Mesodermal cell (in vitro differentiated cells): ENCODE measurements at regions not wholly inside any gene's neighbourhood (a gene's known extent, or its start where the extent isn't known, plus 50 kb on each side); places are given as distances from the start of the nearest gene placed in this dataset.

Experiments
- H3K27ac ChIP-seq: 2 replicates; pipeline ENCODE4 v1.7.0; 2013; ENCODE audit warnings: mild to moderate bottlenecking, low read depth, low read length, moderate library complexity; ENCODE audit not compliant: severe bottlenecking
- H3K36me3 ChIP-seq: 2 replicates; pipeline ENCODE4 v1.7.1; 2013; ENCODE audit warnings: mild to moderate bottlenecking, low read length, moderate library complexity; ENCODE audit not compliant: control insufficient read depth, insufficient read depth
- H3K4me1 ChIP-seq: one replicate; pipeline ENCODE4 v1.7.1; 2013; ENCODE audit warnings: mild to moderate bottlenecking, low read length; ENCODE audit not compliant: insufficient read depth, control insufficient read depth, poor library complexity, severe bottlenecking
- H3K4me3 ChIP-seq: 2 replicates; pipeline ENCODE4 v1.7.0; 2013; ENCODE audit warnings: low read length, control low read depth, mild to moderate bottlenecking; ENCODE audit not compliant: insufficient read depth, poor library complexity, severe bottlenecking; ENCODE audit errors: extremely low read depth
- H3K9me3 ChIP-seq: 2 replicates; pipeline ENCODE4 v1.7.1; 2013; ENCODE audit warnings: mild to moderate bottlenecking, low read length, moderate library complexity; ENCODE audit not compliant: control insufficient read depth
- WGBS, 2 experiments: methylation state at CpG; one replicate each; pipeline ENCODE4 v1.1.5; 2013; ENCODE audit warnings: missing lambda C conversion rate in 2 of 2; ENCODE audit not compliant: insufficient coverage in 2 of 2; 5-methylcytosine and 5-hydroxymethylcytosine counted together

DNA sequence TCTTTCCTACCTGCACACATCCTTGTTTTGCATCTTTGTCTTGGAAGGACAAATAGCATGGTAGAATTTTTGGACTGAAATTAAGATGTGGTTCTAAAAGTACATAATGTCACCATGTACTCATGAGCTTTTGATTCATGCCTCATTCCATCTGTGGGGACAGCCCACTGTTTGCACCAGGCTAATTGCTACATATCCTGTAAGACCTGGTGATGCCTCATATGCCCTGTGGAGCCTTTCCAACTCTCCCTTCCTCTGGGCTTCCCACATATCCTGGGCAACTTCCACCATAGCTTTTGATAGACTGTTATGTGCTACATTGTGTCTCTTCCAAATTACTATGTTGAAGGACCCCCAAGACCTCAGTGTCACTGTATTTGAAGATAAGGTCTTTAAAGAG lies 213.6 kb upstream of the PREP start:
- H3K4me1 ChIP-seq = no peaks in the 10 kb centered on the region

DNA sequence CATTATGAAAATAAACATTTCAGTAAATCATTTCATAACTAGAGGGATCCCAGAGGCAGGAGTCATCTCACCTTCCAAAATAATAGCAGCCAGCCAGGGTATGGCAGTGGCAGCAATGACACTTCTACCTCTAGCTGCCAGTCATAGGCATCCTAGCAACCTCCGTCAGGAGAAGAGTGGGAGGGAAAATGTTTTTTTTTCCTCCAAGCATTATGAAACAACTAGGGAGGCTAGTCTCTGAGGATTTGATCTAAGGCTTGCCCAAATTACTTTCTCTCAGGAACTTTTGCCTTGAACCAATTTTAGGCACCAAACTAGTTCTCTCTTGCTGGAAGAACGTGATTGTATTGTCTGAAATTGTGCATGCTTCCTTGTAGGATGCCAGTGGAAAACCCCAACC lies 208.7 kb upstream of the PREP start:
- H3K4me3 ChIP-seq = no peak overlapping the region
- 86% methylated on average over 1 of the region's 2 CpGs; no CpG with 5 or more reads in 1 of the 2 experiments for WGBS, 2 experiments
- no peak overlapping the region for H3K27ac ChIP-seq
- H3K4me1 ChIP-seq = peaks cover 37% of the 10 kb centered on the region
- peaks cover 2% of the 10 kb centered on the region for H3K9me3 ChIP-seq
- H3K36me3 ChIP-seq = no peaks in the 10 kb centered on the region

More for the DNA sequence above, 213.6 kb upstream of the PREP start:
- H3K36me3 ChIP-seq = no peaks in the 10 kb centered on the region
- peaks cover 2% of the 10 kb centered on the region for H3K9me3 ChIP-seq
- no peak overlapping the region for H3K27ac ChIP-seq
- no peak overlapping the region for H3K4me3 ChIP-seq

DNA sequence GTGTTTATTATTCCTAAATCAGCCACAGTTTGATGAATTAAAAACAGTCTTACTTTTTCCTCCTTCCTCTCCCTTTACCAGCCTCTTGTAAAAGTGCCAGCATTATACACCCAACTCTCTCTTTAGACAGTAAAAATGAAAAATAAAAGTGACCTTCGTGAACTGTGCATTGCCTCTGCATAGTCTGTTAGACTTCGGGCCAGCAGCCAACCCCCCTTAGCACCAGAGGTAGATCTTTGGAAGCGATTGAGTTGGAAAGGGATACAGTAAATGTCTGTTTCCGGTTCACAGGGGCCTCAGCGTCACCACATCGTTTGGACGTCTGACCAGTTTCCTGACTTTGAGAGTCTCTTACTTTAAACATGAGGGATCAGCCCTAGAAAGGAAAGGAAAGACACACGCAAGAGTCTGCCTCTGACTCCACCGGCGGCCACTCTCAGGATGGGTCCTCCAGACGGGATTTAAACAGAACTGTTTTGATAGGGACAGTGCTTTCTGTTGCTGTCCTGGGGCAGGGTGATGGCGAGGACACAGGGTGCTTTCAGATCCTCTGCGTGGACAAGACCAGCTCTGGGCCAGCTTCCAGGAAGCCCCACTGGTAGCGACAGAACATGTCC lies 206.6 kb upstream of the PREP start:
- H3K36me3 ChIP-seq = no peaks in the 10 kb centered on the region
- peaks cover 39% of the 10 kb centered on the region for H3K4me1 ChIP-seq
- peaks cover 7% of the 10 kb centered on the region for H3K9me3 ChIP-seq
- H3K4me3 ChIP-seq = no peak overlapping the region
- H3K27ac ChIP-seq = peak overlapping the region; percentile 98
- 74 to 83% methylated on average over 10 to 13 of the region's 14 CpGs for WGBS, 2 experiments

DNA sequence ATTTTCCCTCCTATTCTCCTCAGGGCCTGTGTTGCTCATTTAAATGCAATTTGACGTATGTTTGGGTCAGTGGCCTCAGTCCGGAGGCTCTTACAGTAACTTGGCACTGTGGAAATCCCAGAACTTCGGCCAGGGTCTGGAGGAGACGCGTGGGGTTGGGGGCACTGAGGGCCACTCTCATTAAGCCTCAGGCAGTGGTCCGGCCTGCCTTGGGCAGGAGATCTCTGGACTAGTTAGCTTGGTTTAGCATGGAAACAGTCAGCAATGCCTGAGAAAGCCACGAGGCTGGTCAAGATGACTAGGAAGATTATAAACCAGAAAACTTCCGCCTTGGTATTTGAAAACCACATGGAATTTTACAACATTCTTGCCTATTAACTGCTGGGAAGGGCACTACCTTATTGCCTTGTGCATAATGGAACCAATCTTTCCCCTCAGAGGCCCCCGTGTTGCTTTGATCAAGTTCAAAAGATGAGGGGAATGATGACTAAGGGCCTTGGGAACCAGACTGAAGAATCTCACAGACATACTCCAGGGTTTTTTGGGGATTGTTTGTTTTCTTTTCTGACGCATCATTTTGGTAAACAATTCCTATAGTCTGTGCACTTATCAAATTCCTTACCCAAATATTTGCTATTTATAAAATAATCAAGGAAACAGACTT lies 206.0 kb upstream of the PREP start:
- Histone ChIP-seq H3K9me3 (peaks cover 7% of the 10 kb centered on the region), H3K36me3 (no peaks in the 10 kb centered on the region), H3K4me3 (no peak overlapping the region), H3K4me1 (peaks cover 39% of the 10 kb centered on the region), H3K27ac (peak overlapping the region; percentile 98)
- WGBS, 2 experiments = 86 to 88% methylated on average over 8 of the region's 10 CpGs

- WGBS, 2 experiments = 92 to 93% methylated on average over 2 to 3 of the region's 5 CpGs
- H3K4me1 ChIP-seq = peaks cover 39% of the 10 kb centered on the region
- H3K9me3 ChIP-seq = peaks cover 7% of the 10 kb centered on the region
- H3K36me3 ChIP-seq = no peaks in the 10 kb centered on the region
- no peak overlapping the region for H3K4me3 ChIP-seq
- peak overlapping the region; percentile 98 for H3K27ac ChIP-seq
Measured at GRCh38 chr6:105607636-105608621, 205.0 kb upstream of the PREP start.

DNA sequence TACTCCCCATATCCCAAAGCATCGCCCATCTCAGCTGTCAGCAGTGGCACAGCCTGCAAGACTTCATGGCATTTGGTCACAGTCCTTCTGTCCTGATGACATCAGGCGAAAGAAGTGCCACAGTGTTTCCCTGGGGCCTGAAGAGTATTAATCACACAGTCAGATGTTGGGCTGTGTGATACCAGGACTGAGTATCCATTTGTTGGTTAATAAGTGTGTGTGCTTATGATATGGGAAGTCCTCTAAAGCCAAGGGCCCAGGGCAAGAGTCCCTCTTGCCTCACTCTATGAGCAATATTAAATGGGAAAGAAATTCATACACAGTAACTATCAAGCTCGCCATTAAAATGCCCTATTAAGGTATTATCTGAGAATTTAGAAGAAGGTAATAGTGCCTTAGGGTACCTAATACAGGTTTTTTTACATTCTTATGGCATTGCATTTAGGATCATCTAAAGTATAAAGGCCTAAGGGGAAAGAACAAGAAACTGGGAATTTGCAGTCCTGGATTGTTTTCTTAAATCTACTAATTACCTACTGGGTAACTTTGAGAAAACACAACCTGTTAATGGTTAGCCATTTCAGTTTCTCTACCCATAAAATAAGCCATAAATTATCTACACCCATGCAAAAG lies 204.1 kb upstream of the PREP start:
- Histone ChIP-seq H3K36me3 (no peaks in the 10 kb centered on the region), H3K9me3 (peaks cover 7% of the 10 kb centered on the region), H3K27ac (no peak overlapping the region), H3K4me1 (peaks cover 39% of the 10 kb centered on the region), H3K4me3 (no peak overlapping the region)
- 90% methylated on average over 2 of the region's 3 CpGs; no CpG with 5 or more reads in 1 of the 2 experiments for WGBS, 2 experiments

GRCh38 chr6:105604587-105604884 lies 201.7 kb upstream of the PREP start:
- Histone ChIP-seq H3K4me3 (no peak overlapping the region), H3K9me3 (peaks cover 7% of the 10 kb centered on the region), H3K4me1 (peaks cover 48% of the 10 kb centered on the region), H3K27ac (no peak overlapping the region), H3K36me3 (no peaks in the 10 kb centered on the region)
- WGBS, 2 experiments = 82 to 100% methylated on average over 1 to 2 of the region's 3 CpGs

- Histone ChIP-seq H3K27ac (no peak overlapping the region), H3K4me1 (peaks cover 47% of the 10 kb centered on the region)
- WGBS, 2 experiments = 93 to 96% methylated on average over 2 to 3 of the region's 4 CpGs
Measured at GRCh38 chr6:105603788-105604586, 201.1 kb upstream of the PREP start.

DNA sequence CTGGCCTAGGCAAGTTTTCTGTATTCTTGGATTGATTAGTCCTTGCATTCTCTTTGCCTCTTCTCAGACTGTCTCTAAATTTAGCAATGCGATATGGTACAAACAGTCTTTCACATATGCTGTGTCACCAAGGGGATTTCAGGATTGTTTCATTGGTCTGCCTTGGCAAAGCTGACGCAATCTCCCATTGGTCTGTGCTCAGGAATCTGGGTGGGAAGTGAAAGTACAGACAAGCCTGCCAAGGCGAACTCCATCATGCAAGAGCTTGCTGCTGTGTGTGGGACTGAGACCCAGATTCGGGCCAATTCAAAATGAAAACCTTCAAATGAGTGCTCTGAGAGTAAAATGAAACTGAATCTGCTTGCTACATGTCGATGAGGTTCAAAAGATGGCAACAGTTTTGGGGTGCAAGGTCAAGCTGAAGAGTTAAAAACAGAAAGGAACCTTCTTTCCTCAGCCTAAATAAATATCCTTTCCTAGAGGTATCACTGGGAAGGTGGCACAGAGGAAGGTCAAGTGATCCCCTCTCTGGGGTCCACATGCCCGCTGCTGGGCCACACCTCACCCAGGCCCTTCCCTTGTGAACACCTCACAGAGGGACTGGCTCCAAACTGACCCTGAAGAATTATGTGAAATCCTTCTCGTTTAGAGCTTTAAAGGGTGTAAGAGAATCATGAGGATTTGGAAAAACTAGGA lies 198.8 kb upstream of the PREP start:
- H3K27ac ChIP-seq = no peak overlapping the region
- no peaks in the 10 kb centered on the region for H3K36me3 ChIP-seq
- peaks cover 13% of the 10 kb centered on the region for H3K9me3 ChIP-seq
- WGBS, 2 experiments = 88 to 93% methylated on average over 3 to 5 of the region's 7 CpGs
- peaks cover 26% of the 10 kb centered on the region for H3K4me1 ChIP-seq
- H3K4me3 ChIP-seq = no peak overlapping the region

More at GRCh38 chr6:105603788-105604586, 201.1 kb upstream of the PREP start:
- Histone ChIP-seq H3K36me3 (no peaks in the 10 kb centered on the region), H3K9me3 (peaks cover 7% of the 10 kb centered on the region), H3K4me3 (no peak overlapping the region)
